Stomach (tissue), 4 donors: ENCODE measurements at regions not wholly inside any gene's neighbourhood (a gene's known extent, or its start where the extent isn't known, plus 50 kb on each side); places are given as distances from the start of the nearest gene placed in this dataset.

ENCODE experiments used
- CTCF ChIP-seq, 7 experiments: fragments of 450-650 bp in 4 of 7; fragments of 200-600 bp in 3 of 7; sonication (generic) in 3 of 7; IDR thresholded peaks; one replicate each; pipeline ENCODE4 v1.5.1; 2016 to 2019; ENCODE audit warnings: antibody characterized with exemption in 7 of 7, control low read depth in 2 of 7, mild to moderate bottlenecking in 1 of 7
- EP300 ChIP-seq: sonication (generic); formaldehyde crosslinking; IDR thresholded peaks from one replicate; pipeline ENCODE4 v1.6.1; 2017; ENCODE audit warnings: antibody characterized with exemption
- POLR2A ChIP-seq, 4 donors: fragments of 450-650 bp; IDR thresholded peaks; one replicate each; pipeline ENCODE4 v1.6.1; 2016; ENCODE audit warnings: antibody characterized with exemption in 4 of 4, control low read depth in 2 of 4, mild to moderate bottlenecking in 1 of 4, moderate library complexity in 1 of 4
- POLR2AphosphoS5 ChIP-seq, 3 donors: sonication (generic); formaldehyde crosslinking; IDR thresholded peaks; one replicate each; pipeline ENCODE4 v1.6.1; 2016; ENCODE audit warnings: antibody characterized with exemption in 3 of 3

GRCh38 chr5:84642795-84643194, 258.1 kb upstream of the EDIL3 start:
- TF ChIP-seq POLR2A (IDR thresholded peaks at IDR 0.05) (no peak), CTCF (IDR thresholded peaks at IDR 0.05) (no peak), POLR2AphosphoS5 (IDR thresholded peaks at IDR 0.05) (no peak), EP300 (no peak)
